Spinal cord (tissue), 9 donors: ENCODE measurements at regions not wholly inside any gene's neighbourhood (a gene's known extent, or its start where the extent isn't known, plus 50 kb on each side); places are given as distances from the start of the nearest gene placed in this dataset.

Source experiments
- DNase-seq, 6 donors: peaks; one replicate each; pipeline versions ENCODE4 v3.0.0 to v3.0.0-alpha.2; 2013 to 2015; ENCODE audit warnings: low spot score in 6 of 6, low read depth in 4 of 6
- H3K27ac ChIP-seq: one replicate; pipeline ENCODE4 v1.5.1; 2013; ENCODE audit warnings: low read depth, low read length, control low read depth
- H3K27me3 ChIP-seq: one replicate; pipeline ENCODE4 v1.6.1; 2013; ENCODE audit warnings: low read length; ENCODE audit not compliant: control insufficient read depth, insufficient read depth
- H3K36me3 ChIP-seq: one replicate; pipeline ENCODE4 v1.6.1; 2013; ENCODE audit warnings: low read length; ENCODE audit not compliant: control insufficient read depth, insufficient read depth
- H3K4me1 ChIP-seq: one replicate; pipeline ENCODE4 v1.6.1; 2013; ENCODE audit warnings: low read length; ENCODE audit not compliant: control insufficient read depth, insufficient read depth
- H3K4me3 ChIP-seq: one replicate; pipeline ENCODE4 v1.5.1; 2013; ENCODE audit warnings: low read depth, low read length, control low read depth
- H3K9me3 ChIP-seq: one replicate; pipeline ENCODE4 v1.6.1; 2013; ENCODE audit warnings: low read length; ENCODE audit not compliant: control insufficient read depth, insufficient read depth
- WGBS: methylation state at CpG from one replicate; pipeline ENCODE4 v1.1.5; 2013; ENCODE audit warnings: missing lambda C conversion rate; ENCODE audit not compliant: insufficient coverage; 5-methylcytosine and 5-hydroxymethylcytosine counted together
- donor health status: healthy.

GRCh38 chr6:44558024-44558831 lies 170.7 kb downstream of the CDC5L start:
- H3K36me3 ChIP-seq, result no peaks in the 10 kb centered on the region
- H3K4me3 ChIP-seq, result no peak overlapping the region
- H3K27me3 ChIP-seq, result peaks cover 25% of the 10 kb centered on the region
- H3K9me3 ChIP-seq, result no peaks in the 10 kb centered on the region
- H3K4me1 ChIP-seq, result peaks cover 45% of the 10 kb centered on the region
- no peak for DNase-seq
- H3K27ac ChIP-seq, result peak overlapping the region; percentile 40
- 63% methylated on average over 7 of the region's 7 CpGs for WGBS

- peaks cover 45% of the 10 kb centered on the region for H3K4me1 ChIP-seq
- peak overlapping the region; percentile 40 for H3K27ac ChIP-seq
- H3K27me3 ChIP-seq, result peaks cover 25% of the 10 kb centered on the region
- H3K9me3 ChIP-seq, result no peaks in the 10 kb centered on the region
- no peak overlapping the region for H3K4me3 ChIP-seq
- peak in 1 of 6 donors; percentile 62 for DNase-seq
- WGBS, result 39% methylated on average over 2 of the region's 2 CpGs
- H3K36me3 ChIP-seq, result no peaks in the 10 kb centered on the region
These were observed 171.3 kb downstream of the CDC5L start for GRCh38 chr6:44558832-44559251.

- Histone ChIP-seq H3K27ac (no peak overlapping the region), H3K36me3 (no peaks in the 10 kb centered on the region), H3K27me3 (peaks cover 25% of the 10 kb centered on the region), H3K4me1 (peaks cover 40% of the 10 kb centered on the region), H3K4me3 (no peak overlapping the region), H3K9me3 (no peaks in the 10 kb centered on the region)
- 89% methylated on average over 5 of the region's 13 CpGs for WGBS
- DNase-seq, result no peak
These were observed 172.2 kb downstream of the CDC5L start for GRCh38 chr6:44559486-44560270.

- Histone ChIP-seq H3K4me3 (no peak overlapping the region), H3K36me3 (no peaks in the 10 kb centered on the region), H3K9me3 (no peaks in the 10 kb centered on the region), H3K27ac (no peak overlapping the region), H3K27me3 (peaks cover 25% of the 10 kb centered on the region), H3K4me1 (peaks cover 34% of the 10 kb centered on the region)
- peak in 1 of 6 donors; percentile 29 for DNase-seq
- 37% methylated on average over 10 of the region's 12 CpGs for WGBS
These were observed 173.1 kb downstream of the CDC5L start for GRCh38 chr6:44560458-44561059.

GRCh38 chr6:44561060-44561623 lies 173.6 kb downstream of the CDC5L start:
- Histone ChIP-seq H3K27me3 (peaks cover 25% of the 10 kb centered on the region), H3K4me3 (no peak overlapping the region), H3K36me3 (no peaks in the 10 kb centered on the region), H3K4me1 (peaks cover 34% of the 10 kb centered on the region), H3K9me3 (no peaks in the 10 kb centered on the region), H3K27ac (no peak overlapping the region)
- 6% methylated on average over 17 of the region's 25 CpGs for WGBS
- DNase-seq, result no peak

- H3K27me3 ChIP-seq, result peaks cover 25% of the 10 kb centered on the region
- peaks cover 34% of the 10 kb centered on the region for H3K4me1 ChIP-seq
- H3K36me3 ChIP-seq, result no peaks in the 10 kb centered on the region
- no peaks in the 10 kb centered on the region for H3K9me3 ChIP-seq
- no peak overlapping the region for H3K27ac ChIP-seq
- no peak overlapping the region for H3K4me3 ChIP-seq
- DNase-seq, result no peak
- whole genome bisulfite sequencing, result 55% methylated on average over 6 of the region's 8 CpGs
These were observed 174.5 kb downstream of the CDC5L start for GRCh38 chr6:44561832-44562665.

- 83% methylated on average over 6 of the region's 11 CpGs for WGBS
- H3K36me3 ChIP-seq, result no peaks in the 10 kb centered on the region
- H3K27ac ChIP-seq, result no peak overlapping the region
- no peak overlapping the region for H3K4me3 ChIP-seq
- peaks cover 20% of the 10 kb centered on the region for H3K27me3 ChIP-seq
- DNase-seq, result no peak
- no peaks in the 10 kb centered on the region for H3K9me3 ChIP-seq
- H3K4me1 ChIP-seq, result peaks cover 28% of the 10 kb centered on the region
These were observed 175.9 kb downstream of the CDC5L start for GRCh38 chr6:44563397-44563796.

GRCh38 chr6:44564906-44565524 lies 177.5 kb downstream of the CDC5L start:
- Histone ChIP-seq H3K27me3 (peaks cover 14% of the 10 kb centered on the region), H3K27ac (no peak overlapping the region), H3K36me3 (no peaks in the 10 kb centered on the region), H3K4me3 (no peak overlapping the region), H3K4me1 (peaks cover 20% of the 10 kb centered on the region), H3K9me3 (no peaks in the 10 kb centered on the region)
- WGBS, result 100% methylated on average over 2 of the region's 6 CpGs
- no peak for DNase-seq
